Hematopoietic multipotent progenitor cell treated with erythropoietin and hydrocortisone succinate and interleukin-3 and kit ligand, for 6 days (in vitro differentiated cells): ENCODE measurements at regions not wholly inside any gene's neighbourhood (a gene's known extent, or its start where the extent isn't known, plus 50 kb on each side); places are given as distances from the start of the nearest gene placed in this dataset.
"Not testable (repeated sequence)": the region's sequence is repeated elsewhere in the genome, so short reads cannot be mapped to it uniquely, and the experiment has no call there.

ENCODE experiments used
- DNase-seq: peaks from one replicate; pipeline ENCODE4 v3.0.0-alpha.2; 2015

- DNase-seq, result no peak
These were observed 1461.7 kb upstream of the FLRT2 start for GRCh38 chr14:84068288-84068687.

GRCh38 chr14:84071061-84071460 is 1458.9 kb upstream of the FLRT2 start:
- no peak for DNase-seq

DNA sequence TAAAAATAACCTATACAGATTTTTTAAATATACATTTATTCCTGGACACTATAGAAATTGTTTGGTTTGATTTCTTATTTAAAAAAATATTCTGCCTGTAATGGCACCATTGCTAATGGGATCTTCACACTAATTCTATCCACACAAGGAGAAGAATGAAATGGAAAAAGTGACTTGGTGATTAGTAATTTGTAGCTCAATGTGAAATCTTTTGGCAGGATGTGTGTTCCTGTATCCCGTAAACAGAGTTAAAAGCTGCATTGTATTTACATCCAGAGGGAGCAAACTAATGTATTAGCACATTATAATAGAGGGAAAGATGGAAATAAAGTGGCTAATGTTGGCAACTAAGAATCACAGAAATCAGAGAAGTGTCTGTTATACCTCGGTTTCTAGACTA is 1455.3 kb upstream of the FLRT2 start:
- DNase-seq, result no peak

GRCh38 chr14:84080944-84081343 is 1449.0 kb upstream of the FLRT2 start:
- DNase-seq, result no peak

DNA sequence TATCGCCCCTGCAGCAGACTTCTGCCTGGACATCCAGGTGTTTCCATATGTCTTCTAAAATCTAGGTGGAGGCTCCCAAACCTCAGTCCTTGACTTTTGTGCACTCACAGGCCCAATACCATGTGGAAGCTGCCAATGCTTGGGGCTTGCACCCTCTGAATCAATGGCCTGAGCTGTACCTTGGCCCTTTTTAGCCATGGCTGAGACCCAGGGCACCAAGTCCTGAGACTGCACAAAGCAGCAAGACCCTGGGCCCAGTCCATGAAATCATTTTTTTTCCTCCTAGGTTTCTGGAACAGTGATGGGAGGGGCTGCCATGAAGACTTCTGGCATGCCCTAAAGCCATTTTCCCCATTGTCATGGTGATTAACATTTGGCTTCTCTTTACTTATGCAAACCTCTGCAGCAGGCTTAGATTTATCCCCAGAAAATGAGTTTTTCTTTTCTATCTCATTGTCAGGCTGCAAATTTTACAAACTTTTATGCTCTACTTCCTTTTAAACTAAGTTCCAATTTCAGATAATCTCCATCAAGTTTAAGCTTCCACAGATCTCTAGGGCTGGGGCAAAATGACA is 1445.8 kb upstream of the FLRT2 start:
- no peak for DNase-seq

DNA sequence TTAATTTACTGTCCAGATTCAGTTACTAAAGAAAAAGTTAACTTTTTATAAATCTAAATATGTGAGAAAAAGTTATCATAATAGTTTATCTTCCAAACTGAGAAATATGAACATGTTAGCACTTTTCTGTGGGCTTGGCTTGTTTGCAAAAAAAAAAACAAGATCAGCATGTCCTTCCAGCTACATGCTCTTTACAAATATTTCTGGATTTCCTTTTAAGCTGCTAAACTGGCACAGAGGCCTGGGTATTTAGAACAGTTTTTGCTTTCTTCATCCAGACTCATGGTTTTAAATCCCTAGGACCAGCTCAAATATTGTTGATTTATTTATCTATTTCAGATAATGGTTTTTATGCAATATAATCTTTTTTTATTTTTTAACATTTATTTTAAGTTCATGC is 1444.5 kb upstream of the FLRT2 start:
- DNase-seq, result no peak

DNA sequence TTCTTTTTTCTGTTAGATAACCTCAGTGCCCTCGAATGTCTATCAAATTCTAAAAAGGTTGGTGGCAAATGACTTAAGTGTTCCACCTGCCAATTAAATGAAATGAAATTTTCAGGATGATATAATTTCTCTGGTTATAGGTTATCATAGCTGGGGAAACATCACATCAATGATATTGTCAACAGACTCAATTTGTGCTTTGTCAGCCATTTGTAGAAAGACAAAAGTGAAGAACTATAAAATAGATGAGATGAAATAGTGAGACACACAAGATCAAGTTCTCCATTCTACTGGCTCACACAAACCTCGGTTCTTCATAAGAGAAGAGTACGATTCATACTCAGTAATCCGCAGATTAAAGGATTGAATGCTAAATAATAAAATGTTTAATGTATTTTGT is 1443.2 kb upstream of the FLRT2 start:
- no peak for DNase-seq

DNA sequence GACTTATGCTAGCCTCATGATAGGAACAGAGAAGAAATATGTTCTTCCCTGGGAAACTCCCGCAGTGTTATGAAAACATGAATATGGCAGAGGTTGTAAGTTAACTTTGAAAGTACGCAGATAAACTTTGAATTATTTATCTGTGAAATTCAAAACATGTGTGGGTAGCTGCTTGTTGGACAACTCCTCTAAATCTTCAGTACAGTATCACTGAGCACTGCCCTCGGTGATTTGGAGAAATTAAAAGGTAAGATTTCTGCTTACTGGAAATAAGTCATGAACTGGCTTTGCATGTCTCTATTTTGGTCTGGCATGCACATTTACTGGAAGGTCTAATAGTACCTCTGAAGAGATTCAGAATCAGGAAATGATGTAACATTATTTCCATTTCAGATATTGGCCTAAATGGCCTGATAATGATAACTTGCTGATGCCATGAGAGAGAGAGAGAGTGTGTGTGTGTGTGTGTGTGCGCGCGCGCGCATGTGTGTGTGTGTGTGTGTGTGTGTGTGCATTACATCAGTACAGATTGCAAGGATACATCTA is 1441.9 kb upstream of the FLRT2 start:
- no peak for DNase-seq

- no peak for DNase-seq
These were observed 1439.1 kb upstream of the FLRT2 start for GRCh38 chr14:84090837-84091236.

- DNase-seq, result no peak
These were observed 1434.3 kb upstream of the FLRT2 start for GRCh38 chr14:84095681-84096080.

- DNase-seq, result no peak
These were observed 1431.7 kb upstream of the FLRT2 start for GRCh38 chr14:84098261-84098660.

GRCh38 chr14:84099560-84099959 is 1430.4 kb upstream of the FLRT2 start:
- DNase-seq, result not testable (repeated sequence)

GRCh38 chr14:84107835-84108343 is 1422.1 kb upstream of the FLRT2 start:
- DNase-seq, result no peak

DNA sequence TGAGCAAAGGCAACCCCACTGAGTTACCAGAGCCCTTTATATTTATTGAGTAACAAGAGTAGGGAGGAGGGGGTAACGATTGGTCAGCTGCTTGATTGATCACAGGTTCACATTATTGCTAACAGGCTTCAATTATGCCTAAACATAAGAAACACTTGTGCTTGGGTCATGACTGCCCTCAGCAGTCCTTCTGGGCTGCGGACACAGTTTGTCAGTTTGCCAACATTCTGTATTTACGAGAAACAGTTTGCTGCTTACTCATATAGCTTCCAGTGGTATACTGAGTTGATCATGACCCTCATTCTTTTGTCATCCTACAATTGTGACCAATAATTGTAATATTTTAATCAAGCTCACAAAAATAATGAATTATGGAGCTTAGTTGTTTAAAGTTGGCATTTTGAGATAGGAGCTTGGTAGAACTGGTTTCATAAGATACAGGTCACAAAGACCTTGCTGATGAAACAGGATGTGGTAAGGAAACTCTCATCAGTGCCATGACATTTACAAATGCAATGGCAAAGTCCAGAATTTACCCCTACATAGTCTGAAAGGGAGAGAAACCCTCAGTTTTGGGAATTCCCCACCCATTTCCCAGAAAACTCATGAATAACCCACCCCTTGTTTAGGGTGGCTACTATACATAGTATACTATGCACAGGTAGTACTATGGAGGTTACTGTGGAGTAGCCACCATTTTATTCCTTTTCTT is 1421.0 kb upstream of the FLRT2 start:
- no peak for DNase-seq

DNA sequence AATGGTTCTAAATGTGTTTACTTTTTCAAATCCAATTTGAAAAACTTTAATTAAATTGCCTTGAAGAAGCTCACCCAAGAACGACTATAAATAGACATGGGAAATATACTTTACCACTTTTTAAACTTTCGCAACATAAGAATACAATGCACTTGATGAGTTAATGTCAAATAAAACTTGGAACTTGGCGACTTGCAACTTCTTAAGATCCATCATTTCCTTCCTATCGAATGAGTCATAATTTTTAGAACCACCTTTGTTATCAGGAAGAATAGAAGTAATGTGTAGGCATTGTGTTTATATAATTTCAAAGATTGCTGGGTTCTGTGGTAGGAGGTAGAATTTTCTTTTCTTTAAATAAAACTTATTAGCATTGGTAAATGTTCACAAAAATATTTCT is 1417.4 kb upstream of the FLRT2 start:
- no peak for DNase-seq

- DNase-seq, result no peak
These were observed 1404.3 kb upstream of the FLRT2 start for GRCh38 chr14:84125676-84126075.

GRCh38 chr14:84127495-84127894 is 1402.4 kb upstream of the FLRT2 start:
- DNase-seq, result no peak

DNA sequence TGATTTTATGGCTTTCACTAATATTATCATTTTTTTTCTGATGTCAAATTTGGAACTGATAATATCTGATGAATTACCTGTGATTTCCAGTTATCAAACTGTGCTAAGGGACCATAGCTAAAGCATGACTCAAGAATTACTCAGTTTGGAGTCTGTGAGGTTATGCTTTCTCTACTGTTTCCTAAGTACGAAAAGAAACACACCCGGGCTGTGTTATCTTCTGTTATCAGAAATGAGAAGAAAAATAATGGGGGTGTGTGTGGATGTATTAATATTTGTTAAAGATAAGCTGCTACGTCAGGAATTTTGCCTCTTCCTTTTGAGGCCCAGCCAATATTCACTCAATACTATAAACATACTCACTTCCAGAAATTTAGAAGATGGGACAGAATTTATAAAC is 1401.9 kb upstream of the FLRT2 start:
- no peak for DNase-seq

GRCh38 chr14:84129007-84129406 is 1400.9 kb upstream of the FLRT2 start:
- DNase-seq, result peak; percentile 44

DNA sequence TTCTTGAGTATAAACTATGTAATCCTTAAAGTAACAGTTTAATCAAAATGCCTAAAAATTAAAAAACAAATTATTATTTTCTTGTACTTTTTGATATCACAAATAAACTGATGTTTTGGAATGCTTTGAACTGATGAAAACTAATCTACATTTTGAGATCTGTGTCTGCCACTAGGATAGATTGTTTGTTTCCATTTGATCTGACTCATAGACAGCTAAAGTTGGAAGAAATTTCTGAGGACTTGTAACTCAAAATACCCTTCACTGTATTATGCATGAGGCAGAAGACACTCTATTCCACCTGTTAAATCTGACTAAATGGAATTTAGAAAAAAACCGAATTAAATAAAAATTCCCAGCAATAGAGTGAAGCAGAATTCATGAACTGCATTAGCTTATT is 1400.0 kb upstream of the FLRT2 start:
- no peak for DNase-seq

GRCh38 chr14:84131924-84132323 is 1398.0 kb upstream of the FLRT2 start:
- no peak for DNase-seq

DNA sequence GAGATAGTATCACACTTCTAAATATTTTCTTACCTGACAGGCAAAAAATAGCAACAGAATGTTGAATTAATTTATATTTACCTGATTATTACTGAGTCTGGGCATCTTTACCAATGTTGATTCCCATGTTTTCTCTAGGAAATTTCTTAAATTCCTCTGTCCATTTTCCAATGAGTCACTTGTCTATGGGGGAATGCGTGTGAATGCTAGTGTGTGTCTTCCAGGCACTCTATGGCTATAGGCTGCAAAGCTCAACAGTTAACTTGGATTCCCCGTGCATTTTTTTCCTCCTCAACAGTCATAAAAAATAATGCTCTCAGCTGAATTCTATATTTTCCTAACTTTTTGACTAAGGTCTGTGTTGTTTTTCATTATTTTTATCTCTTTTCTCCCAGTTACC is 1385.8 kb upstream of the FLRT2 start:
- DNase-seq, result no peak

GRCh38 chr14:84152452-84152851 is 1377.5 kb upstream of the FLRT2 start:
- no peak for DNase-seq

- no peak for DNase-seq
These were observed 1367.3 kb upstream of the FLRT2 start for GRCh38 chr14:84162633-84163032.

DNA sequence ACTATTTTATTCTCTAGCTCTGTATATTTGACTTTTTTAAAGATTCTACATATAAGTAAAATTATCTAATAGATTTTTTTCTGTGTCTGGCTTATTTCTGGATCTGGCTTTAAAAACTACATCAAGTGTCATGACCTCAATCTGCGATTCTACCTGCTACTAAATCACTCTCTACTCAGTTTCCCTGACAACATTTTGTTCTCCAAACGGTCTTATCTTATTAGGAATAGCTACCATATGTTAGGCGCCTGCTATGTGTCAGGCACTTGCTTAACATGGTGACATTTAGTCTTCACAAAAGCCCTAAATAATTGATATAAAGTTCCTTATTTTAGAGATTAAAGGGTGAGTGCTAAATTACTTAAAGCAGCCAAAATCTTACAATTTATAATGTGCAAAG is 1362.9 kb upstream of the FLRT2 start:
- no peak for DNase-seq
